HCT116 (cell line): ENCODE measurements at regions not wholly inside any gene's neighbourhood (a gene's known extent, or its start where the extent isn't known, plus 50 kb on each side); places are given as distances from the start of the nearest gene placed in this dataset.

Source experiments
- ATAC-seq: fragments of 200-7000 bp; cut with Tn5 transposase; 2 replicates; pipeline ENCODE4 v1.9.1; 2020; ENCODE audit warnings: mild to moderate bottlenecking, moderate library complexity
- BruUV-seq: library from RNA; stranded (reverse); fragments of 400-500 nt; replicated peaks from 2 replicates; lab custom pipeline; 2021; lab: Mats Ljungman, UMichigan
- CTCF ChIA-PET: fragments of 300-600 bp; sonication (Branson Sonifier 250); formaldehyde crosslinking; loops from one replicate; lab custom pipeline; 2021; ENCODE audit warnings: antibody characterized with exemption; lab: Charles Lee
- POLR2A ChIA-PET: fragments of 300-600, 350-600 bp; sonication (Branson Sonifier 250); formaldehyde crosslinking; loops from one replicate; lab custom pipeline; 2021; ENCODE audit warnings: antibody characterized with exemption; lab: Charles Lee
- RAD21 ChIA-PET, 2 experiments: fragments of 300-600 bp; sonication (Branson Sonifier 250); formaldehyde crosslinking; loops; one replicate each; lab custom pipeline; 2023; ENCODE audit warnings: low total read pairs in 2 of 2; ENCODE audit not compliant: uncharacterized antibody in 2 of 2, unreplicated experiment in 2 of 2, low non-redundant PET in 1 of 2; lab: Charles Lee
- DNase-seq: peaks from one replicate; pipeline ENCODE4 v3.0.0-alpha.2; 2010; ENCODE audit warnings: low read depth, low spot score
- H2AFZ ChIP-seq: fragments of 200-600 bp; shearing (Covaris generic), sonication (generic); 2 replicates; pipeline ENCODE4 v1.6.1; 2017; ENCODE audit warnings: low read depth, mixed run types, mixed read lengths, antibody characterized with exemption, low read length; ENCODE audit not compliant: poor library complexity, severe bottlenecking
- H3K27ac ChIP-seq: 2 replicates; pipeline ENCODE4 v1.5.1; 2012; ENCODE audit warnings: low read depth, low read length
- H3K27me3 ChIP-seq: fragments of 200-600 bp; sonication (generic); 2 replicates; pipeline ENCODE4 v1.6.1; 2016; ENCODE audit warnings: mixed run types, low read length, mixed read lengths; ENCODE audit not compliant: insufficient read depth
- H3K36me3 ChIP-seq, 2 experiments: fragments of 200-500 bp in 1 of 2; fragments of 200-600 bp in 1 of 2; sonication (Bioruptor generic) in 1 of 2; sonication (generic) in 1 of 2; 2 replicates each; pipeline versions ENCODE4 v1.5.1 to v1.6.1; 2014 to 2016; ENCODE audit warnings: low read length in 2 of 2, inconsistent platforms in 1 of 2, mixed read lengths in 1 of 2, mixed run types in 1 of 2; ENCODE audit not compliant: insufficient read depth in 2 of 2, control insufficient read depth in 1 of 2
- H3K4me1 ChIP-seq, 2 experiments: fragments of 200-600 bp in 1 of 2; sonication (generic) in 1 of 2; 2 replicates each; pipeline versions ENCODE4 v1.5.1 to v1.6.1; 2012 to 2017; ENCODE audit warnings: low read length in 2 of 2, inconsistent platforms in 1 of 2, mild to moderate bottlenecking in 1 of 2, mixed read lengths in 1 of 2, mixed run types in 1 of 2, moderate library complexity in 1 of 2; ENCODE audit not compliant: insufficient read depth in 2 of 2, control insufficient read depth in 1 of 2
- H3K4me2 ChIP-seq: fragments of 200-600 bp; sonication (generic); 2 replicates; pipeline ENCODE4 v1.6.1; 2017; ENCODE audit warnings: mixed run types, low read length, mixed read lengths
- H3K4me3 ChIP-seq, 2 experiments: fragments of 200-600 bp in 1 of 2; sonication (generic) in 1 of 2; replicated peaks in 1 of 2; 2 replicates each; pipeline ENCODE4 v1.5.1; 2011 to 2016; ENCODE audit warnings: low read length in 2 of 2, control low read depth in 1 of 2, low read depth in 1 of 2, mild to moderate bottlenecking in 1 of 2, mixed read lengths in 1 of 2, mixed run types in 1 of 2
- H3K79me2 ChIP-seq: fragments of 200-600 bp; sonication (generic); 2 replicates; pipeline ENCODE4 v1.6.1; 2017; ENCODE audit warnings: mild to moderate bottlenecking, mixed run types, low read length, moderate library complexity, mixed read lengths; ENCODE audit not compliant: insufficient read depth
- H3K9ac ChIP-seq: fragments of 200-600 bp; sonication (generic); 2 replicates; pipeline ENCODE4 v1.6.1; 2016; ENCODE audit warnings: low read length, mixed read lengths
- H3K9me2 ChIP-seq: fragments of 200-600 bp; sonication (generic), shearing (Covaris generic); 2 replicates; pipeline ENCODE4 v1.6.1; 2017; ENCODE audit warnings: mixed run types, mild to moderate bottlenecking, moderate library complexity; ENCODE audit not compliant: insufficient read depth
- H3K9me3 ChIP-seq, 2 experiments: fragments of 200-500 bp in 1 of 2; fragments of 200-600 bp in 1 of 2; sonication (Bioruptor generic) in 1 of 2; sonication (generic) in 1 of 2; 2 replicates each; pipeline ENCODE4 v1.6.1; 2014 to 2017; ENCODE audit warnings: low read length in 2 of 2, mixed read lengths in 2 of 2, inconsistent platforms in 1 of 2, low read depth in 1 of 2, mild to moderate bottlenecking in 1 of 2, mixed run types in 1 of 2, moderate library complexity in 1 of 2; ENCODE audit not compliant: control insufficient read depth in 1 of 2, insufficient read depth in 1 of 2
- H4K20me1 ChIP-seq: fragments of 200-600 bp; sonication (generic), shearing (Covaris generic); 2 replicates; pipeline ENCODE4 v1.6.1; 2017; ENCODE audit warnings: mixed run types, mild to moderate bottlenecking, moderate library complexity; ENCODE audit not compliant: insufficient read depth
- CEBPB ChIP-seq: IDR thresholded peaks from 2 replicates; pipeline ENCODE4 v1.6.1; 2012; ENCODE audit warnings: low read depth
- EGR1 ChIP-seq: IDR thresholded peaks from 2 replicates; pipeline ENCODE4 v1.6.1; 2012; ENCODE audit warnings: low read depth
- ELF1 ChIP-seq: IDR thresholded peaks from 2 replicates; pipeline ENCODE4 v1.6.1; 2012; ENCODE audit warnings: low read depth, borderline replicate concordance
- EZH2 ChIP-seq: fragments of 200-600 bp; sonication (generic); IDR thresholded peaks from 2 replicates; pipeline ENCODE4 v1.6.1; 2017; ENCODE audit warnings: antibody characterized with exemption, mixed run types
- EZH2phosphoT487 ChIP-seq: fragments of 200-600 bp; IDR thresholded peaks from 2 replicates; pipeline ENCODE4 v1.6.1; 2018; ENCODE audit warnings: antibody characterized with exemption, borderline replicate concordance
- FOSL1 ChIP-seq: IDR thresholded peaks from 2 replicates; pipeline ENCODE4 v1.6.1; 2012; ENCODE audit warnings: low read depth
- JUND ChIP-seq: IDR thresholded peaks from 2 replicates; pipeline ENCODE4 v1.6.1; 2012
- MAX ChIP-seq: IDR thresholded peaks from 2 replicates; pipeline ENCODE4 v1.6.1; 2012
- POLR2A ChIP-seq: IDR thresholded peaks from 2 replicates; pipeline ENCODE4 v1.7.0; 2011; ENCODE audit warnings: borderline replicate concordance; ENCODE audit not compliant: insufficient read depth, insufficient read length; ENCODE audit errors: extremely low read depth
- POLR2AphosphoS5 ChIP-seq: IDR thresholded peaks from 2 replicates; pipeline ENCODE4 v1.6.1; 2011; ENCODE audit warnings: mild to moderate bottlenecking, low read depth, low read length, moderate library complexity
- SRF ChIP-seq: IDR thresholded peaks from 2 replicates; pipeline ENCODE4 v1.6.1; 2012; ENCODE audit warnings: low read depth
- TCF7L2 ChIP-seq: IDR thresholded peaks from 2 replicates; pipeline ENCODE4 v1.7.0; 2011; ENCODE audit warnings: borderline replicate concordance, inconsistent platforms; ENCODE audit not compliant: insufficient read depth, insufficient read length; ENCODE audit errors: extremely low read depth
- YY1 ChIP-seq: IDR thresholded peaks from 2 replicates; pipeline ENCODE4 v1.6.1; 2011; ENCODE audit warnings: low read length, low read depth, moderate library complexity, mild to moderate bottlenecking; ENCODE audit not compliant: insufficient replicate concordance; ENCODE audit errors: extremely low read depth
- ZFX ChIP-seq: fragments of 450-650 bp; IDR thresholded peaks from 2 replicates; pipeline ENCODE4 v1.6.1; 2017
- ZNF274 ChIP-seq: fragments of 200-500 bp; sonication (Bioruptor generic); IDR thresholded peaks from 2 replicates; pipeline ENCODE4 v1.6.1; 2014; ENCODE audit warnings: mild to moderate bottlenecking, low read depth, low read length, inconsistent platforms
- intact Hi-C: fragments of 100-400 bp; cut with micrococcal nuclease; formaldehyde crosslinking; loops from 2 replicates; pipeline ENCODE4 v1.10.0; 2022
- TF ChIP-seq, protein P1 (sequence below), 3 experiments: fragments of 200-600 bp in 1 of 3; sonication (generic) in 1 of 3; IDR thresholded peaks in 2 of 3; conservative IDR thresholded peaks in 1 of 3; 2 replicates each; pipeline ENCODE4 v1.5.1; 2012 to 2017; ENCODE audit warnings: low read depth in 2 of 3, low read length in 2 of 3, antibody characterized with exemption in 1 of 3, borderline replicate concordance in 1 of 3, control low read depth in 1 of 3, mild to moderate bottlenecking in 1 of 3, mixed read lengths in 1 of 3, mixed run types in 1 of 3, moderate library complexity in 1 of 3; ENCODE audit not compliant: insufficient read depth in 1 of 3

GRCh38 chrX:117808426-117808825 lies 308.2 kb downstream of the KLHL13 start:
- TF ChIP-seq MAX: no peak
- no peak for TF ChIP-seq TCF7L2
- TF ChIP-seq EGR1: no peak
- no peak for TF ChIP-seq POLR2AphosphoS5
- no peak for TF ChIP-seq FOSL1
- no peak for TF ChIP-seq SRF
- TF ChIP-seq ZFX: no peak
- no peak for TF ChIP-seq JUND
- no peak for TF ChIP-seq POLR2A
- no peak for TF ChIP-seq CEBPB
- TF ChIP-seq YY1: no peak
- no peak for TF ChIP-seq EZH2phosphoT487
- TF ChIP-seq, protein P1, sequence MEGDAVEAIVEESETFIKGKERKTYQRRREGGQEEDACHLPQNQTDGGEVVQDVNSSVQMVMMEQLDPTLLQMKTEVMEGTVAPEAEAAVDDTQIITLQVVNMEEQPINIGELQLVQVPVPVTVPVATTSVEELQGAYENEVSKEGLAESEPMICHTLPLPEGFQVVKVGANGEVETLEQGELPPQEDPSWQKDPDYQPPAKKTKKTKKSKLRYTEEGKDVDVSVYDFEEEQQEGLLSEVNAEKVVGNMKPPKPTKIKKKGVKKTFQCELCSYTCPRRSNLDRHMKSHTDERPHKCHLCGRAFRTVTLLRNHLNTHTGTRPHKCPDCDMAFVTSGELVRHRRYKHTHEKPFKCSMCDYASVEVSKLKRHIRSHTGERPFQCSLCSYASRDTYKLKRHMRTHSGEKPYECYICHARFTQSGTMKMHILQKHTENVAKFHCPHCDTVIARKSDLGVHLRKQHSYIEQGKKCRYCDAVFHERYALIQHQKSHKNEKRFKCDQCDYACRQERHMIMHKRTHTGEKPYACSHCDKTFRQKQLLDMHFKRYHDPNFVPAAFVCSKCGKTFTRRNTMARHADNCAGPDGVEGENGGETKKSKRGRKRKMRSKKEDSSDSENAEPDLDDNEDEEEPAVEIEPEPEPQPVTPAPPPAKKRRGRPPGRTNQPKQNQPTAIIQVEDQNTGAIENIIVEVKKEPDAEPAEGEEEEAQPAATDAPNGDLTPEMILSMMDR (IDR thresholded peaks at IDR 0.05 in 2 of 3, conservative IDR thresholded peaks at IDR 0.05 in 1 of 3; ENCODE audit: borderline replicate concordance in 1 of 3, insufficient read depth in 1 of 3, low read depth in 2 of 3, low read length in 2 of 3): no peak
- TF ChIP-seq ELF1: no peak
- TF ChIP-seq EZH2: no peak
- no peak for TF ChIP-seq ZNF274
- Histone ChIP-seq H4K20me1 (no peaks in the 10 kb centered on the region), H3K4me1 (no peaks in the 10 kb centered on the region), H3K9me2 (no peaks in the 10 kb centered on the region), H3K79me2 (no peaks in the 10 kb centered on the region), H3K4me2 (no peak overlapping the region), H3K9ac (no peak overlapping the region), H3K27ac (no peak overlapping the region), H3K27me3 (no peaks in the 10 kb centered on the region), H3K36me3 (no peaks in the 10 kb centered on the region), H3K4me3 (no peak overlapping the region), H3K9me3 (no peaks in the 10 kb centered on the region), H2AFZ (no peak overlapping the region)
- intact Hi-C loops: loop anchor here (10.0 kb wide), 1 partner anchor 816 kb away; no protein-coding TSS in a partner anchor
- DNase-seq (no peak), ATAC-seq (no peak)
- RAD21 ChIA-PET: no interaction called here
- POLR2A ChIA-PET: no interaction called here
- CTCF ChIA-PET: no interaction called here
- no TSS peak for BruUV-seq
